DND-41 (cell line): ENCODE measurements at regions not wholly inside any gene's neighbourhood (a gene's known extent, or its start where the extent isn't known, plus 50 kb on each side); places are given as distances from the start of the nearest gene placed in this dataset.

ENCODE experiments used
- ATAC-seq: fragments of 200-7000 bp; cut with Tn5 transposase; 3 replicates; pipeline ENCODE4 v1.9.1; 2021; ENCODE audit warnings: low read depth; ENCODE audit not compliant: insufficient read depth
- DNase-seq: peaks from one replicate; pipeline ENCODE4 v3.0.0-alpha.2; 2020
- H2AFZ ChIP-seq: 2 replicates; pipeline ENCODE4 v1.6.0; 2012; ENCODE audit warnings: low read depth, low read length
- H3K27ac ChIP-seq: 2 replicates; pipeline ENCODE4 v1.5.1; 2012; ENCODE audit warnings: low read length, inconsistent platforms
- H3K27me3 ChIP-seq: fragments of 200-600 bp; sonication (generic); 2 replicates; pipeline ENCODE4 v1.6.0; 2012; ENCODE audit warnings: low read length, mild to moderate bottlenecking, inconsistent platforms; ENCODE audit not compliant: insufficient read depth, poor library complexity
- H3K36me3 ChIP-seq: 2 replicates; pipeline ENCODE4 v1.5.1; 2012; ENCODE audit warnings: low read length, inconsistent platforms; ENCODE audit not compliant: insufficient read depth
- H3K4me1 ChIP-seq: 2 replicates; pipeline ENCODE4 v1.5.1; 2012; ENCODE audit warnings: mild to moderate bottlenecking, low read length; ENCODE audit not compliant: insufficient read depth
- H3K4me2 ChIP-seq: 2 replicates; pipeline ENCODE4 v1.6.0; 2012; ENCODE audit warnings: mild to moderate bottlenecking, moderate library complexity, low read length, inconsistent platforms; ENCODE audit not compliant: insufficient read depth
- H3K4me3 ChIP-seq, 2 experiments: fragments of 200-600 bp in 1 of 2; shearing (Covaris generic) in 1 of 2; 2 replicates each; pipeline ENCODE4 v1.5.1; 2012 to 2016; ENCODE audit warnings: inconsistent platforms in 2 of 2, low read length in 2 of 2, mild to moderate bottlenecking in 2 of 2, low read depth in 1 of 2, moderate library complexity in 1 of 2
- H3K79me2 ChIP-seq: 2 replicates; pipeline ENCODE4 v1.6.0; 2012; ENCODE audit warnings: low read length, inconsistent platforms; ENCODE audit not compliant: insufficient read depth
- H3K9ac ChIP-seq: 2 replicates; pipeline ENCODE4 v1.6.0; 2012; ENCODE audit warnings: low read depth, mild to moderate bottlenecking, inconsistent platforms, low read length, moderate library complexity
- H3K9me3 ChIP-seq: 2 replicates; pipeline ENCODE4 v1.5.1; 2012; ENCODE audit warnings: low read length, moderate library complexity, mild to moderate bottlenecking, inconsistent platforms; ENCODE audit not compliant: insufficient read depth, severe bottlenecking
- H4K20me1 ChIP-seq: 2 replicates; pipeline ENCODE4 v1.6.0; 2012; ENCODE audit warnings: low read length; ENCODE audit not compliant: insufficient read depth
- EZH2 ChIP-seq: IDR thresholded peaks from 3 replicates; pipeline ENCODE4 v1.6.1; 2012; ENCODE audit warnings: borderline replicate concordance, low read depth, mild to moderate bottlenecking, moderate library complexity, low read length, inconsistent platforms; ENCODE audit not compliant: severe bottlenecking
- TF ChIP-seq, protein P1 (sequence below): IDR thresholded peaks from 2 replicates; pipeline ENCODE4 v1.5.1; 2012; ENCODE audit warnings: borderline replicate concordance, low read length, moderate library complexity, mild to moderate bottlenecking; ENCODE audit not compliant: poor library complexity, severe bottlenecking; ENCODE audit errors: extremely low read depth

GRCh38 chr16:35310999-35311398 lies 1851.6 kb downstream of the TP53TG3F start:
- no peak overlapping the region for H3K27ac ChIP-seq
- TF ChIP-seq, protein P1, sequence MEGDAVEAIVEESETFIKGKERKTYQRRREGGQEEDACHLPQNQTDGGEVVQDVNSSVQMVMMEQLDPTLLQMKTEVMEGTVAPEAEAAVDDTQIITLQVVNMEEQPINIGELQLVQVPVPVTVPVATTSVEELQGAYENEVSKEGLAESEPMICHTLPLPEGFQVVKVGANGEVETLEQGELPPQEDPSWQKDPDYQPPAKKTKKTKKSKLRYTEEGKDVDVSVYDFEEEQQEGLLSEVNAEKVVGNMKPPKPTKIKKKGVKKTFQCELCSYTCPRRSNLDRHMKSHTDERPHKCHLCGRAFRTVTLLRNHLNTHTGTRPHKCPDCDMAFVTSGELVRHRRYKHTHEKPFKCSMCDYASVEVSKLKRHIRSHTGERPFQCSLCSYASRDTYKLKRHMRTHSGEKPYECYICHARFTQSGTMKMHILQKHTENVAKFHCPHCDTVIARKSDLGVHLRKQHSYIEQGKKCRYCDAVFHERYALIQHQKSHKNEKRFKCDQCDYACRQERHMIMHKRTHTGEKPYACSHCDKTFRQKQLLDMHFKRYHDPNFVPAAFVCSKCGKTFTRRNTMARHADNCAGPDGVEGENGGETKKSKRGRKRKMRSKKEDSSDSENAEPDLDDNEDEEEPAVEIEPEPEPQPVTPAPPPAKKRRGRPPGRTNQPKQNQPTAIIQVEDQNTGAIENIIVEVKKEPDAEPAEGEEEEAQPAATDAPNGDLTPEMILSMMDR, result no peak
- TF ChIP-seq EZH2, result no peak
- no peak for ATAC-seq

DNA sequence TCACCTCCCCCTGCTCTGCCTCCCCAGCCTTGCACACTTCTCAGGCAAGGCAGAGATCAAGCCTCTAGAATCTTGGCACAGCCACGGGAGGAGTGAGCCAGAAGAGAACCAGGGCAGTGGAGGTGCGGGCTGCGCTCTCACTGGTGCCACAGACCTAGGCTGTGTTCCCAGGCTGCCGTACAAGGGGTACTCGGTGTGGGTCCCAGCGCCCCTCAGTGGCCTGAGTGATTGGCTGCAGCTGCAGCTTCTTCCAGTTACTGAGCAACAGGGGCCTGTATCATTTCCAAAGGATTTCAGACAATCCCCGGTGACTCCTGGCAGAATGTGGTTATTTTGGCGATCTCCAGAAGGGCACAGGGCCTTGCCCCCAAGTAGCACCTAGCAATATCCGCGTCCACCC lies 1852.1 kb downstream of the TP53TG3F start:
- no peak overlapping the region for H3K4me3 ChIP-seq
- no peak overlapping the region for H3K27ac ChIP-seq
- no peak overlapping the region for H3K4me2 ChIP-seq
- no peak overlapping the region for H3K9ac ChIP-seq
- no peaks in the 10 kb centered on the region for H3K36me3 ChIP-seq
- no peaks in the 10 kb centered on the region for H3K4me1 ChIP-seq
- TF ChIP-seq, protein P1, result no peak
- TF ChIP-seq EZH2, result no peak
- no peak overlapping the region for H2AFZ ChIP-seq
- ATAC-seq (no peak), DNase-seq (no peak)
- no peaks in the 10 kb centered on the region for H3K27me3 ChIP-seq
- no peaks in the 10 kb centered on the region for H3K79me2 ChIP-seq
- H3K9me3 ChIP-seq, result peaks cover 7% of the 10 kb centered on the region
- no peaks in the 10 kb centered on the region for H4K20me1 ChIP-seq

More at GRCh38 chr16:35310999-35311398, 1851.6 kb downstream of the TP53TG3F start:
- H3K9me3 ChIP-seq, result peaks cover 6% of the 10 kb centered on the region
- no peaks in the 10 kb centered on the region for H3K4me1 ChIP-seq
- H2AFZ ChIP-seq, result no peak overlapping the region
- H4K20me1 ChIP-seq, result no peaks in the 10 kb centered on the region
- no peak overlapping the region for H3K4me3 ChIP-seq
- no peaks in the 10 kb centered on the region for H3K27me3 ChIP-seq
- H3K79me2 ChIP-seq, result no peaks in the 10 kb centered on the region
- H3K4me2 ChIP-seq, result no peak overlapping the region
- no peak overlapping the region for H3K9ac ChIP-seq
- DNase-seq, result no peak
- no peaks in the 10 kb centered on the region for H3K36me3 ChIP-seq

DNA sequence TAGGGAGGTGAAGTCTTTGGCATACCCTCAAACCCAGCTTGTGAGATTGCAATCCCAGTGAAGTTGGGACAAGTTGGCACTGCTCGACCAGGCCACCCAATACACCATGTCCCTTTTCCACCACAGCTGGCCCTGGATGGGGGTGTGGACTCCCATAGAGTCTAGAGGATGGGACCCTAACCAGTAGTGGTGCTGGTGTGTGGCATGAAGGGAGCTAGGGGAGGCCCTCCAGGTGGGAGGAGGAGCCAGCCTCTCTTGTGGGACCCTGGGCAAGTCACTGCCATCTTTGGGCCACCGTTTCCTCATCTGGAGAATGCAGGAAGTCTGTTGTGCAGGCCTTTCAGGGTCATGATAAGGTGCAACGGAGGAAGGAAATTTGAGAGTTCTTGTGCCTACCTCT lies 1854.9 kb downstream of the TP53TG3F start:
- no peak overlapping the region for H2AFZ ChIP-seq
- peaks cover 7% of the 10 kb centered on the region for H3K9me3 ChIP-seq
- no peaks in the 10 kb centered on the region for H3K36me3 ChIP-seq
- no peak for TF ChIP-seq EZH2
- TF ChIP-seq, protein P1, result no peak
- no peaks in the 10 kb centered on the region for H4K20me1 ChIP-seq
- no peaks in the 10 kb centered on the region for H3K27me3 ChIP-seq
- H3K27ac ChIP-seq, result no peak overlapping the region
- DNase-seq, result no peak
- H3K4me3 ChIP-seq, result no peak overlapping the region
- no peak overlapping the region for H3K9ac ChIP-seq
- H3K79me2 ChIP-seq, result no peaks in the 10 kb centered on the region
- no peak for ATAC-seq
- no peaks in the 10 kb centered on the region for H3K4me1 ChIP-seq
- no peak overlapping the region for H3K4me2 ChIP-seq

GRCh38 chr16:35319536-35320192 lies 1860.3 kb downstream of the TP53TG3F start:
- Histone ChIP-seq H3K9me3 (peaks cover 3% of the 10 kb centered on the region), H3K36me3 (no peaks in the 10 kb centered on the region), H3K4me3 (no peak overlapping the region), H2AFZ (no peak overlapping the region), H4K20me1 (no peaks in the 10 kb centered on the region), H3K27ac (no peak overlapping the region), H3K9ac (no peak overlapping the region), H3K4me1 (no peaks in the 10 kb centered on the region), H3K4me2 (no peak overlapping the region), H3K27me3 (no peaks in the 10 kb centered on the region), H3K79me2 (no peaks in the 10 kb centered on the region)
- ATAC-seq (no peak), DNase-seq (no peak)
- TF ChIP-seq, protein P1, result no peak
- no peak for TF ChIP-seq EZH2
